ENCODE measurements at regions not wholly inside any gene's neighbourhood (a gene's known extent, or its start where the extent isn't known, plus 50 kb on each side); places are given as distances from the start of the nearest gene placed in this dataset.

- TF ChIP-seq POLR2AphosphoS5 (IDR thresholded peaks at IDR 0.05; ENCODE audit: insufficient read depth, low read depth, low read length) (no peak), POLR2A (IDR thresholded peaks at IDR 0.05; ENCODE audit: low read depth, low read length) (no peak)
Observed at GRCh38 chr12:31817120-31817519, 88.3 kb upstream of the AMN1 start.

Measured in endothelial cell of umbilical vein (primary cell).